ENCODE measurements at regions not wholly inside any gene's neighbourhood (a gene's known extent, or its start where the extent isn't known, plus 50 kb on each side); places are given as distances from the start of the nearest gene placed in this dataset.

DNA sequence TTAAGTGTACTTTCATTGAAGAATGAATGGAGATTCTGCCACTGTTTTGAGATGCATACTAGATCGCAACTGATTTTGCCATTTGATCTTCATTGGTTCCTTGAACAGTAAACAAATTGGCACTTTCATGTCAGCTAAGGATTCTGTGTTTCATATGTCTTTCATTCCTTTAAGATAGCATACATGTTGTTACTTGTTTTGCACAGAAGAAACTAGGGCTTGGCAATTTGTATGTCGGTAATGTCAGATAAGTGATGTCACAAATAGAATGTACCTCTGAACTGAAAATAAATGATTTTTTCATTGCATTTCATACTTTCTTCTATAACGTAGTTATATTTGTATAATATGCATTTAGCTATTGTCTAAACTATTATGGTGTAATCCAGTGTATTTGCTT, 73.2 kb upstream of the TENM3 start:
- no peak for DNase-seq

DNA sequence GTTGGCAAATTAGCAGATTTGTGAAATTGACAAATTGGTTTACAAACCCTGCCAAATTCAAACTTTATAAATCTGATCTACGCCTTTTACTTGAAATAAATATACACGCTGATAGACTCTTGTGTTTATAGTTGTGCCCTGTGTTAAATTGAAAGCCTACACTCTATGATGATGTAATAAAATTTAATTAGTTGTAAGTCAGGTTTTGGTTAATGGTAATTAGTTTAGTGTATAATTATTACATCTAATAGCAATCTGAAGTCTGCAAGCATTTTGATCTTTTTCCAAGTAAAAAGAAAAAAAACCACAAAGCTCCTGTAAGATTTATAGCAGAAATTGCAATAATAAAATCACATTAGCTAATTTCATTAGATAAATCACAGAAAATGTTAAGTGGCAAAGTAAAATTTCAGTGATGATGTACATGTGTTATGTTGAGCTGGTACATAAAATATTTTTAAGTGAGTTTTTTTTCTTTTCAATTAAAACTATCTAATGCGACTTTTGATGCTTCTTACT, 72.7 kb upstream of the TENM3 start:
- no peak for DNase-seq

DNA sequence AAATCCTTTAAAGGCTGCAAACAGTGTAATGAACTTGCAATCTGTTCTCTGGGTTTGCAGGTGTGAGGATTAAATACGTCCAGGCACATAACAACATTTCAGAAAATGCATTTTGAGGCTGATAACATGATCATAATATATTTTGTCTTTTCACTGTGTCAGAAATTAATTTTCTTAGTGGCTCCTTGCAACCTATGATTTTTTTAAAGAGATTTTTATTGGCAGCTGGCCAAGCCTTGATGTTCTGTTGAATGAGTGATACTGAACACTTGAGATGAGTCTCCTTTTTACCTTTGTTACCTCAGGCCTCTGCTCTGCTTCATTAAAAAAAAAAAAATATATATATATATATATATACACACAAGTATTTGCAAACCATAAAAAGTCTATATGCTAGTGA, 68.2 kb upstream of the TENM3 start:
- no peak for DNase-seq

DNA sequence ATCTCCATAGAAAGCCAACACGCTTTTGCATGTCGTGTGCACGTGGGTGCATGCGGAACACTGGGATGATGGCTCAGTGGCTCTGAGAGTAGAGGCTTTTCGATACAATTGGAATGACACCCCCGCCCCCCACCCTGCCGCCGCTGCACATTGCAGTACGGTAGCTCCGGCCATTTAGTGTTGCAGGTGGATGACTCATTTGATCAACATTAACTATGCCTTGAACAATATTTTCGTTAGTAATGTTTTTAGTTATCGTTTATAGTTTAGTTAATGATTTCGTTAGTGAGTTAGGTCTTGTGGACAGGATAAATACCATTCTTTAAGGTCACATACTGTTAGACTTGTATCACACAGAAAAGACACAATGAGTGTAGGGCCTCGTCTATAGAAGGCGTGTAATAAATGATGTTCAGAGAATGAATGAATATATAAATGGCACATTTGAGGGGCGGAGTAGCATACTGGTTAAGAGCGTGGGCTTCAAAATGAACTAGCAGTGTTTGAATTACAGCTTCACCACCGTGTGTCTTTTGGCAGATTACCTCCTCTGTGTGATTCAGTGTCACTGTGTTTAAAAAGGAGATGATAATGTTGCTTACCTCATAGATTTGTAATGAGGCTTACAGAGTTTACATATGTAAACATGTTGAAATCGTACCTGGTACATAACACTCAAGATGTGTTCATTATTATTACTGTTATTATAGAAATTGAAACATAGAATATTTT, 67.2 kb upstream of the TENM3 start:
- DNase-seq, result no peak

DNA sequence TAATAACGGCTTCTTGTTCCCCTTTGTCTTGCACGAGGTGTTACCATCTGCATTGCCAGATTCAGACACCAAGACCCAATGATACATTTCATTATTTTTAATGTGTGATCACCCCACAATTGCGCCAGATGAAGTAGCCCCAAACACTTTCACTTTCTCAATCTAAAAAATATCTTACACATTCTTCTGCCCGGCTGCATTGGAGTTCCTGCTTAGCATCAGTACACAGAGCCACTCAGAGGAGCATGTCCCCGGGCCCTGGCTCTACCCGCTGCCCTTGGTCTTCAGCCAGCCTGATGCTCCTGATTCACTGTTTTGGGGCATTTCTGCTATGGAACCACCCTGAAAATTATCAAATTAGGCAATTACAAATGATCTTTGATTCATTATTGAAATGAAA, 66.0 kb upstream of the TENM3 start:
- no peak for DNase-seq

DNA sequence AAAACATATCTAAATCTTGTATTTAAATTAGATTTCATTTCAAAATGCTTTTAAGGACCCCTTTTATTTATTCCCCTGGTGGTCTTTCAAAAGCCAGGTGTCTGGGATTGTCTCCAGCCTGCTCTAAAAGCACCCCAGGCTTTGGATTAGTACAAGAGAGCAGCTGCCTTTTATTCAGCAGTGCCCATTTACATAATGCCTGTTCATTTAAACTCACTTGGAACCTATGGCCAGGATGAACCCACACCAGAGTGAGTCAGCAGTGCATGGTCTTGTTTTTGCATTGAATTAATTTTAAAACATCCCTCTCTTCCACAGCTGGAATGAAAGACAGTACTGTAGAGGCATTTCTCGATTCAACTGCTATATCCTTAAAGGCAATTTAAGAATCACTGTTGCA, 64.1 kb upstream of the TENM3 start:
- no peak for DNase-seq

DNA sequence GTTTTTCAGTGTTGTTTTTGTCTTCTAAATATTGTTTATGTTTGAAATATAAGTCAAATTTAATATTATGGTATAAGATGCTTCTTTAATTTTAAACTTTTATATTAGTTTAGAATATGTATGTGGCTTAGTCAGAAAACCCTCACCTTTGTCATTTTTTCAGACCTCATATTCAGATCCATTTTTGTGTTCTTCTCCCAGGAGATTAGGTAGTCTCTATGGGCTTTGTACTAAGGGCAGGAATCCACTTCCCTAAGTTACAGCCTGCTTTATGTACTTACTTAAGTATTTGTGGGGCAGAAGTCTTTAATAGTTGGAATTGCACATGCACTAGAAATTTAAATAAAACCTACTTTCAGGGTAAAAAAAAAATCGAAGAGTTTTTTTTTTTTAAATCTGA, 63.5 kb upstream of the TENM3 start:
- DNase-seq, result no peak

DNA sequence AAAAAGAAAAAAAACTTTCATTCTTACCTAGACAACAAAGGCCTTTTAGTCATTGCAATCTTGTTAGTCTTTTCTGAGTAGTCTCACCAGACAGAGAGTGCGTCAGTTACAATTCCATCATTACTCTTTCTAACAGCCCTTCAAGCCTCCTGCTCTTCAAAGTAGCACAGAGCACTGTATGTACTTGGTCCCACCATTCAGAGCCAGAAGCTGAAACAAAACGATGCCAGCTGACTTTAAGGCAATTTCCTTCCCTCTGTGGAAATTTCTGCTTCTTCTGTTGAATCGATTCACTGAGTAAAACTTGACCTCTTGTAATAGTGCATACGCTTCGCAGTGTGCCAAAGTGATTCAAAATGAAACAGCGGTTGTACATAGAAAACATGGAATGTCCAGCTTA, 57.7 kb upstream of the TENM3 start:
- DNase-seq, result no peak

DNA sequence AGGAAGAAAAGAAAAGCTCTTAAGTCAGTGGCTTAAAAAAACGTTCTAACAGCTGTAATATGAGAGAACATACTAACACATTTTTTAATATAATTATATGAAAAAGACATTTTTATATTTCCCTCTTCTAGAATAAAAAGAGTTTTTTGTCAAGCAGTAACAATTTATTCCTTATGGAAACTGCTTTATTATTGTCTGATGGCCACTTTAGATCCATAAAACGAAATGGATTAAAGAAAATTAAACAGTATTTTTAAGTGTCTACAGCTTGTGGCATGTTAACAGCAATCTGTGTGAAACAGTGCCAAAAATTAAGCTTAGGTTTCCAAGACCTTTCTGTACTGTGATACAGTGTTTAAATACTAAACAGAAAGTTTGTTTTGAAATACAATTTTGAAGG, 55.5 kb upstream of the TENM3 start:
- no peak for DNase-seq

DNA sequence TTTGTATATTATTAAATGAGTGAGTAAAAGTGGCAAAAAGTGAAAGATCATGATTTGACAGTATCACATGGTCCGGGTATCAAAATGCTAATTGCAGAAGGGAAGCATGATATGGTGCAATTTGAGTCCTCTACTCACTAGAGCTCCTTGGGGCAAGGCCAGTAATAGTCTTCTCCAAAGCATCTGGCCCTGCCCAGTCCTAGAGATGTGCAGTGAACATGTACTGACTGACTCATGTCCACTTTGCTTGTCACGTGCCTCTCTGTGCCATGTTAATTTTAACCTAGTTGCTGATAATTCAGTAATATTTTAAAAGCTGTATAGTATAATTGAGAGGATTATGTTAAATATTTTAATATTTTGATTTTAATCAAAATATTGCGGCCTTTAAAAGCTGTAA, 54.6 kb upstream of the TENM3 start:
- DNase-seq, result no peak

DNA sequence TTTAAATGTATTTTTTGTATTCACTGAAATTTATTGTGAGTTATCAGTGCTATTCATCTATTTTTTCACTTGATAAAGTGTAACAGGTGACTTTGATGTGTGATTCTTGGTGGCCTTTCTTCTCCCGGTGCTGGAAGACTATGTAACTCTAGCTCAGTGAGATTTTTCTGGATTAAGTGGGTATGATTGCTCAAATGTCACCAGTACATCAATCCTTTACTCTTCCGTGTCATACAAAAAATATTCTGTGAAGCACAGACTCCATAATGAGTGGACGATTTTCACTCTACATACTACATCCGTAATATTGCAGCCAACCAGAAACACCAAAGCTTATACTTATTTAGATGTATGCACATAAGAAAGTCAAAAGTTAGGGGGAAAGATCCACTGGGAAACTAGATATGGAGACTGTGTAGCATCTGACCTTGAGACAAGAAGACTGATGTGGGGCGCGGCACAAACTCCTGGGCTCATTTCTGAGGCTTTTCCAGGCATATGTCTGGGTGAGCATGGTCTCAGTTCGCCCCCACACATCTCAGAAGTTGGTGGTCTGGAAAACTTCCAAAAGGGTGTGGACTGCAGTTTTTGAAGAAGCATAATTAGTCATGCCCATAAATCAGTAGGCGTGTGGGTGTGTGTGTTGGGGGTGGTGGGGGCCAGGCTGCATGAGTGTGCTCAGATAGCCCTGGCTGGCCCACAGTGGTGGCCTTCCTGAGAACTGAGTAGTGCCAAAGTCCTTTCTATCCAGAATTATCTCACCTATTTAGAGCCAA, 53.9 kb upstream of the TENM3 start:
- no peak for DNase-seq

DNA sequence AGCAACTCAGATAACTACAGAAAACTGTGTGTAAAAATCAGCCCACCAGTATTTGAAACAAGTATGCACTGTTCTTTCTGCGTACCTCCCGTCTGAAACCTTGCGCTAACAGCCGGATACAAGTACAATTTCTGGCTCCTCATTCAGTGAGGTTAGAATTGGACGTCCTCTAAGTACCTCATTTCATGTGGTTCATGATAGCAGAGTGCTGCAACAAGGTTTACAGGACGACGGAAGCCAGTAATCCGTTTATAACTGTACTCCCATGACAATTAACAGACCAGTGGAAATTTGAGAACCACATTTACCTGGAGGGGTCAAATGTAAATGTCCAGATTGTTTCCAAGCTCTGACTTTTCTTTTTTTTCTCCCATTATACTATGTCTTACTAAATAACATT, 52.9 kb upstream of the TENM3 start:
- DNase-seq, result no peak

DNA sequence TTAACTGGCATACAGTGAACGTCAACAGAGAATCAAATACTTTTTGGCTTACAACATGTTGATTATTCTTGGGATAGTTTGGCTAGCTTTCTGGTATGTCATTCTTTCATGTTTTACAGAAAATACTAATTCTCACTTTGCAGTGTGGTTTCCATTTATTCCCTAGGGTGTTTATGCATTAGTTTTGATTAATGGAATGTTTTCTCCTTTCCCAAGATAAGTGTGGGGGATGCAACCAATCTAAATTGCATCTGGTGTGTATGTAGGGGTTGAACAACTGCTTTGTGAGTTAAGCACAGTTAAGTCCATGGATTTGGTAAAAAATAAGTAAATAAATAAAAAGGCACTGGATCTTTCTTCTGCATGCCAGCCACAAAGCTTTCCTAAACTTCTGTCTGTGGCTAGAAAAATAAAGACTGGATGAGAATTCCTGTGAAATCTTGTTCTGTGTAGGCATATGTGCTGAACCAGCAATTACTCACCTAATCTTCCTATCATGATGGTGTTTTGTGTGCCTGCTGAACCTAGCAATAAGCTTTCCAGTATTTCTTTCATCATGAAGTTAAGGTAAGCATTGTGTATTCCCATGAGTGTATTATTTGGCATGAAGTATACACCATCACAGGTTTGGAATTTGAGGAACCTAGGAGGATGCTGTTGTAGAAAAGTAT, 50.6 kb upstream of the TENM3 start:
- no peak for DNase-seq

DNA sequence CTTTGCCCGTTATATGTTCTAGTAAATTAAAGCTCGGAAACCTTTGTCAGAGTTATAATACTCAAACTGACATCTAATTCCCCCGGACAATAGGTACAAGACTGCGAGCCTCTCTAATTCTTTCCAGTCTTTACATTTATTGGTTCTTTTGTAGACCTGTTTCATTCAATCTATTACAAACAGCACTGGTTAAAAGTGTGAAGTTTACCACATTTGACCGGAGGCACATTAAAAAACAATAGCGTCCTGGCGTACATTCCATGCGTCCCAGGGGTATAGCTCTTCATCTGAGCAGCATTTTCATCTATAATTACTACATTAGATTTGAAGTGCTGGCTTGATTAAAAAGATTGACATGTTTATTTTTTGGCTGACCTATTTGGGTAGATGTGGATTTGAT, 49.9 kb upstream of the TENM3 start:
- no peak for DNase-seq
